ENCODE measurements at regions not wholly inside any gene's neighbourhood (a gene's known extent, or its start where the extent isn't known, plus 50 kb on each side); places are given as distances from the start of the nearest gene placed in this dataset.

DNA sequence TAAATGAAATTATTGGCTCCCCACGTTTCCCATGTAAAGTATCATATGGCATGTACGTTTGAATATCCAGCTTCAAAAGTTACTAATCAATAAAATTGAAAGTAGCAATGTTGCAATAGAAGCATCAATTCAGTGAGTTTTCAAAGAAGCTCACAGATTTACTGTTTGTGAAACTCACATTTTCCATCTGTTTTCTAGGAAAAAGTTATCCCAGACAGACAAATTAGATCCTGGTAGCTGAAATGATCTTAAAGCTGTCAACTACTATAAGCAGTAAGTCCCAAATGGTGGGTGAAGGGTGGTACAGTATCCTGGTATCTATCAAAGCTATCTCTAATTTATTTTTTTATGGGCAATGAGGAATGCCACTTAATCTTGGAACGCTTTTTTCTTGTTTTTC, 60.7 kb upstream of the MXRA5 start:
- TF ChIP-seq ZNF629 (tag by site-specific recombination; IDR thresholded peaks at IDR 0.05) (no peak), ZNF175 (tag by site-specific recombination; IDR thresholded peaks at IDR 0.05) (no peak), ZNF114 (tag by site-specific recombination; IDR thresholded peaks at IDR 0.05) (no peak), ZNF530 (tag by site-specific recombination; IDR thresholded peaks at IDR 0.05; ENCODE audit: low read depth) (no peak), ZFP3 (tag by site-specific recombination; IDR thresholded peaks at IDR 0.05; ENCODE audit: low read depth) (no peak), SCRT1 (tag by site-specific recombination; IDR thresholded peaks at IDR 0.05; ENCODE audit: borderline replicate concordance) (no peak), ZNF274 (IDR thresholded peaks at IDR 0.05; ENCODE audit: low read length) (no peak), ZNF274 (tag by site-specific recombination; IDR thresholded peaks at IDR 0.05; ENCODE audit: borderline replicate concordance) (no peak), ZNF792 (tag by site-specific recombination; IDR thresholded peaks at IDR 0.05) (no peak)
- TF ChIP-seq, protein P1, sequence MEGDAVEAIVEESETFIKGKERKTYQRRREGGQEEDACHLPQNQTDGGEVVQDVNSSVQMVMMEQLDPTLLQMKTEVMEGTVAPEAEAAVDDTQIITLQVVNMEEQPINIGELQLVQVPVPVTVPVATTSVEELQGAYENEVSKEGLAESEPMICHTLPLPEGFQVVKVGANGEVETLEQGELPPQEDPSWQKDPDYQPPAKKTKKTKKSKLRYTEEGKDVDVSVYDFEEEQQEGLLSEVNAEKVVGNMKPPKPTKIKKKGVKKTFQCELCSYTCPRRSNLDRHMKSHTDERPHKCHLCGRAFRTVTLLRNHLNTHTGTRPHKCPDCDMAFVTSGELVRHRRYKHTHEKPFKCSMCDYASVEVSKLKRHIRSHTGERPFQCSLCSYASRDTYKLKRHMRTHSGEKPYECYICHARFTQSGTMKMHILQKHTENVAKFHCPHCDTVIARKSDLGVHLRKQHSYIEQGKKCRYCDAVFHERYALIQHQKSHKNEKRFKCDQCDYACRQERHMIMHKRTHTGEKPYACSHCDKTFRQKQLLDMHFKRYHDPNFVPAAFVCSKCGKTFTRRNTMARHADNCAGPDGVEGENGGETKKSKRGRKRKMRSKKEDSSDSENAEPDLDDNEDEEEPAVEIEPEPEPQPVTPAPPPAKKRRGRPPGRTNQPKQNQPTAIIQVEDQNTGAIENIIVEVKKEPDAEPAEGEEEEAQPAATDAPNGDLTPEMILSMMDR (tag by site-specific recombination; IDR thresholded peaks at IDR 0.05): no peak
- TF ChIP-seq, protein P2, sequence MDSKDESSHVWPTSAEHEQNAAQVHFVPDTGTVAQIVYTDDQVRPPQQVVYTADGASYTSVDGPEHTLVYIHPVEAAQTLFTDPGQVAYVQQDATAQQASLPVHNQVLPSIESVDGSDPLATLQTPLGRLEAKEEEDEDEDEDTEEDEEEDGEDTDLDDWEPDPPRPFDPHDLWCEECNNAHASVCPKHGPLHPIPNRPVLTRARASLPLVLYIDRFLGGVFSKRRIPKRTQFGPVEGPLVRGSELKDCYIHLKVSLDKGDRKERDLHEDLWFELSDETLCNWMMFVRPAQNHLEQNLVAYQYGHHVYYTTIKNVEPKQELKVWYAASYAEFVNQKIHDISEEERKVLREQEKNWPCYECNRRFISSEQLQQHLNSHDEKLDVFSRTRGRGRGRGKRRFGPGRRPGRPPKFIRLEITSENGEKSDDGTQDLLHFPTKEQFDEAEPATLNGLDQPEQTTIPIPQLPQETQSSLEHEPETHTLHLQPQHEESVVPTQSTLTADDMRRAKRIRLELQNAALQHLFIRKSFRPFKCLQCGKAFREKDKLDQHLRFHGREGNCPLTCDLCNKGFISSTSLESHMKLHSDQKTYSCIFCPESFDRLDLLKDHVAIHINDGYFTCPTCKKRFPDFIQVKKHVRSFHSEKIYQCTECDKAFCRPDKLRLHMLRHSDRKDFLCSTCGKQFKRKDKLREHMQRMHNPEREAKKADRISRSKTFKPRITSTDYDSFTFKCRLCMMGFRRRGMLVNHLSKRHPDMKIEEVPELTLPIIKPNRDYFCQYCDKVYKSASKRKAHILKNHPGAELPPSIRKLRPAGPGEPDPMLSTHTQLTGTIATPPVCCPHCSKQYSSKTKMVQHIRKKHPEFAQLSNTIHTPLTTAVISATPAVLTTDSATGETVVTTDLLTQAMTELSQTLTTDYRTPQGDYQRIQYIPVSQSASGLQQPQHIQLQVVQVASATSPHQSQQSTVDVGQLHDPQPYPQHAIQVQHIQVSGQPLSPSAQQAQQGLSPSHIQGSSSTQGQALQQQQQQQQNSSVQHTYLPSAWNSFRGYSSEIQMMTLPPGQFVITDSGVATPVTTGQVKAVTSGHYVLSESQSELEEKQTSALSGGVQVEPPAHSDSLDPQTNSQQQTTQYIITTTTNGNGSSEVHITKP (tag by site-specific recombination; IDR thresholded peaks at IDR 0.05): no peak
- TF ChIP-seq, protein P3, sequence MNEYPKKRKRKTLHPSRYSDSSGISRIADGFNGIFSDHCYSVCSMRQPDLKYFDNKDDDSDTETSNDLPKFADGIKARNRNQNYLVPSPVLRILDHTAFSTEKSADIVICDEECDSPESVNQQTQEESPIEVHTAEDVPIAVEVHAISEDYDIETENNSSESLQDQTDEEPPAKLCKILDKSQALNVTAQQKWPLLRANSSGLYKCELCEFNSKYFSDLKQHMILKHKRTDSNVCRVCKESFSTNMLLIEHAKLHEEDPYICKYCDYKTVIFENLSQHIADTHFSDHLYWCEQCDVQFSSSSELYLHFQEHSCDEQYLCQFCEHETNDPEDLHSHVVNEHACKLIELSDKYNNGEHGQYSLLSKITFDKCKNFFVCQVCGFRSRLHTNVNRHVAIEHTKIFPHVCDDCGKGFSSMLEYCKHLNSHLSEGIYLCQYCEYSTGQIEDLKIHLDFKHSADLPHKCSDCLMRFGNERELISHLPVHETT (tag by site-specific recombination; IDR thresholded peaks at IDR 0.05): no peak
- TF ChIP-seq, protein P4, sequence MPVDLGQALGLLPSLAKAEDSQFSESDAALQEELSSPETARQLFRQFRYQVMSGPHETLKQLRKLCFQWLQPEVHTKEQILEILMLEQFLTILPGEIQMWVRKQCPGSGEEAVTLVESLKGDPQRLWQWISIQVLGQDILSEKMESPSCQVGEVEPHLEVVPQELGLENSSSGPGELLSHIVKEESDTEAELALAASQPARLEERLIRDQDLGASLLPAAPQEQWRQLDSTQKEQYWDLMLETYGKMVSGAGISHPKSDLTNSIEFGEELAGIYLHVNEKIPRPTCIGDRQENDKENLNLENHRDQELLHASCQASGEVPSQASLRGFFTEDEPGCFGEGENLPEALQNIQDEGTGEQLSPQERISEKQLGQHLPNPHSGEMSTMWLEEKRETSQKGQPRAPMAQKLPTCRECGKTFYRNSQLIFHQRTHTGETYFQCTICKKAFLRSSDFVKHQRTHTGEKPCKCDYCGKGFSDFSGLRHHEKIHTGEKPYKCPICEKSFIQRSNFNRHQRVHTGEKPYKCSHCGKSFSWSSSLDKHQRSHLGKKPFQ (tag by site-specific recombination; IDR thresholded peaks at IDR 0.05): no peak
